NCI-H1092 treated with DMSO at 0.1 percent for 48 hours (cell line): ENCODE measurements at regions not wholly inside any gene's neighbourhood (a gene's known extent, or its start where the extent isn't known, plus 50 kb on each side); places are given as distances from the start of the nearest gene placed in this dataset.

ENCODE experiments used
- DNase-seq: peaks from one replicate; lab custom pipeline; 2025; lab: John Stamatoyannopoulos, UW

DNA sequence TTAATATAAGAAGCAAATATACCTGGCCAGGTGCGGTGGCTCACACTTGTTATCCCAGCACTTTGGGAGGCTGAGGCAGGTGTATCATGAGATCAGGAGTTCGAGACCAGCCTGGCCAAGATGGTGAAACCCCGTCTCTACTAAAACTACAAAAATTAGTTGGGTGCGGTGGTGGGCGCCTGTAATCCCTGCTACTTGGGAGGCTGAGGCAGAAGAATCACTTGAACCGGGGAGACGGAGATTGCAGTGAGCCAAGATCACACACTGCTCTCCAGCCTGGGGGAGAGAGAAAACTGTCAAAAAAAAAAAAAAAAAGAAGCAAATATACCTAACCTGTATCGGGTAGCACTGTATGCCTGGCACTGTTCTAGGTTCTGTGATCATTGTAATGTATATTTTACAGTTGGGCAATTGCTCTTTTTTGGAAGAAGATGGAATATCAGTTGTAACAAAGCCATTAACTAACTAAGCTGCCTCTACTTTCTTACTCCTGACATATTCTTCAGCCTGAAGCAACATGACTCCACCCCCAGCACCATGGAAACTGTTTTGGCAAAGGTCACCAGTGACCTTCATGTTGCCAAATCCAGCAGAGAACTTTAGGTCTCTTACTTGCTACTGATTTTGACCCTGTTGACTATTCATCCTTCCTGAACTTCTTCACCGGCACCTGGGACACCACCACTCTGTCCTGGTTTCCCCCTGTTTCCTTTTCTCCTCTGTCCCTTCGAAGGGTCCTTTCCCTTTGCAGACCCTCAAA, 203.8 kb downstream of the RPLP1 start:
- DNase-seq: no peak

GRCh38 chr15:69657626-69658025, 205.0 kb downstream of the RPLP1 start:
- DNase-seq: no peak

DNA sequence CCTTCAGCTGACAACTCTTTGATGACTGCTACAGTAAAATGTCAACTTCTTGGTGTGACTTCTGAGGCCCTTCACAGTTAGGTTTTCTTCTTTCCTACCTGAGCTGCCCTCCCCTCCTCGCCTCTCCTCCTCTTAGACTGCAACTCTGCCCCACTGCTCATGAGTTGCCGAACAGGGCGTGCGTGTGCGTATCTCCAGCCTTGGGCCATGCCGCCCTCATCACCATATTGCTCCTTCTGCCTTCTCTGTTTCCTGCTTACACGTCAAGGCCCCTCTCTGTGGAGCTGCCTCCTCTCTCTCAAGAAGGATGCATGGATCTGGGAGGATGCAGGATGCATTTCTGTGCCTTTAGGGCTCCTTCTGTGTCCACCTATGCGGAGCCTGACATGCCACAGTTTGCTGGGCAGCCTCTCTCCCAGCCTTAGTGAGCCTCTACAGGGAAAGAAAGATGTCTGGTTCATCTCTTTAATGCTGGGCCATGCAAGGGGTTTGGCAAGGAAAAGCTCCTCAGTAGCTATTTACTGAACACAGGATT, 205.9 kb downstream of the RPLP1 start:
- no peak for DNase-seq

DNA sequence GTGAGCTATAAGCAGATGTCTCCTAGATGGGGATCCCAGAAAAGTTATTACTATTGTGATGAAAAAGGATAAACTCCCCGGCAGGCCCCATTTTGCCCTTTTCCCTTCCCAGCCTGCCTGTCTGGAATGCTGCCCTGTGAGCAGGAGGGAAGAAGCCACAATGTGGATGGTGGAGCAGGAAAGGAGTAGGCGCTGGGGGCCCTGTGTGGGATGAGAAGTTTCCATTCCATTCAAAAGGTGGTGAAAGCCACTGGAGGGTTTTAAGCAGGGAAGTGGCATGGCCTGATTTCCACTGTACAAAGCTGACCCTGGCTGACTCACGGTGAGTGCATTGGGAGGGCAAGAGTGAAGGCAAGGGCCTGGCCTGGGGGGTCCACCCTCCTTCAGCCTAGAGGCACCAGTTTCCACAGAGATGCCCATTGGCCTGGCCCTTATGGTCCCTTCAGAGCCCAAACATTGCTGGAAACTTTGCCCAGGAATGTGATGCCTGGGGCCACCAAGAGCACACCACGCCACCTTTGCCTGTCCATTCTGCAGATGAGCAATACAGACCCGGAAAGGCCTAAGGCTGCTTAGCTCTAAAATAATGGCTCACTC, 206.9 kb downstream of the RPLP1 start:
- DNase-seq: no peak

GRCh38 chr15:69660114-69660513, 207.5 kb downstream of the RPLP1 start:
- no peak for DNase-seq

DNA sequence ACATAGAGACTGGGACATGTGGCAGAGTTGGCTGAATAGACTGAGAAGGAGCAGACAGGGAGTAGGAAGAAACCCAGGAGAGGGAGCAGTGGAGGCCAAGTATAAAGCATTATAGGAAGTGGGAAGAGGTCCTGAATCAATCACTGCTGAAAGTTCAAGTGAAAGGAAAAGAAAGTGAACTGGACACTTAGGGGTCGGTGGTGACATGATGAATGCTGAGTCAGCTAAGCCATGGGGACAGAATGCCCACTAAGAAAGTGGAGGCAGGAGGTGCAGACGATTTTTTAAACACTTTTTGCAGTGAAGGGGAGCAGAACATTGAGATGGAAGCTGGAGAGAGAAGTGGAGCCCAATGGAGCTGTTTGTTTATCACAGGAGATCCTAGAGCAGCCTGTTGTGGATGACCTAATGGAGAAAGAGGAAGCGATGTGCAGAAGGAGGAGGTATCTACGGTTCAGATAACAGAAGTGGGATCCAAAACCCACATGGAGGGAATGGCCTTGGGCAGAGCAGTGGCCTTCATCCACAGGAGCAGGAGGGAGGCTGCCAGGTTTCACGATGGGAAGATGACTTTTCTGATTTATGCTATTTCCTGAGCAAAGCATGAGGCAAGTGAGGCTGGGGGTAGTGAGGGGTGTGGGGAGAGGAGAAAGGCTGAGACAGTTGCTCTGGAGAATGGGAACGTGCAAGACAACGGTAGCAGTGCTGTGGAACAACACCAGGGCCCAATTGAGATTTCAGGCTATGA, 208.2 kb downstream of the RPLP1 start:
- no peak for DNase-seq

DNA sequence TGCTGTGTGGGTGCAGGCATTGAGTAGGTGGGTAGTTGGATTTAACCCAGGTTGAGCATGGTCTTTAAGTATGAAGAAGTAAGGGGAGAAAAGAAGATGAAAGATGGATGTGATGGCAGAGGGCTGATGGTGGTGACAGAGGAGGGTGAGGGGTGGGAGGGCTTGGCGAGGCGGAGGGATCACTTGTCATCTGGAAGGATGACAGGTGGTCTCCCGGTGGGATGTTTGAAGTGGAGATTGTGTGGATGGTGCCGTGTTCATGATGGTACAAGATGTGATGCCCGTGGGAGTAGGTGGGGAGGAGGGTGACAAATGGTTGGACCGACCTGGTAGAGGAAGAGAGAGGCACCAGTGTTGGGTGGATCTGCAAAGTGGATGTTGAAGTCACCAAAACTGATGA, 208.8 kb downstream of the RPLP1 start:
- DNase-seq: no peak

GRCh38 chr15:69661871-69662644, 209.4 kb downstream of the RPLP1 start:
- no peak for DNase-seq

DNA sequence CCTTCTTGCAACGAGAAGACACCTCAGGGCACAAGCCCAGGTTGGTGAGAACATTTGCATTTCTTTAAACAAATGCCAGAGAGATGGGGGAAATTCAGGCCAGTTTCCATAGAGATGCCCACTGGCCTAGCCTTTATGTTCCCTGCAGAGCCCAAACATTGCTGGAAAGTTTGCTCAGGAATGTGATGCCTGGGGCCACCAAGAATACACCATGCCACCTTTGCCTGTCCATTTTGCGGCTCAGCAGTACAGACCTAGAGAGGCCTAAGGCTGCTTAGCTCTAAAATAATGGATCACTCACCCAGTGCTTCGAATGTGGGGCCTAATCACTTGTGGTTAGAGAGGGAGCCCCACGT, 210.0 kb downstream of the RPLP1 start:
- DNase-seq: no peak

DNA sequence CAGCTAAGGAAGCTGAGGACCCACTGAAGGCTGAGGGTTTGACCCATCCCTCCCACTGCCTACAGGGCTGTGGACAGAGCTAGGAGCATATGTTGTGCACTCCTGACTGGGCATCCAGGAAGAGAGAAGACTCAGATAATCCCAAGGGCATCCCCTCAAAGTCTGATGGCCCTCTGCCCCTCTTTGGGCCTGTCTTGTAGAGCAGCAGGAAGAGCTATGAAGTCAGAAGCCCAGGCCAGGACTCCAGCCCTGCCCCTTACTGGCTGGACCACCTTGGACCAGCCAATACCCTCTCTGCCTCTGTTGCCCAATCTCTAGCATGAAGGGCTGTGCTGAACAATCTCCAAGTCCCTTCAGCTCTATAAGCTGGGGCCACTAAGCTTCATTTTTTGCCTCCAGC, 210.8 kb downstream of the RPLP1 start:
- DNase-seq: no peak

- DNase-seq: no peak
These were observed 211.4 kb downstream of the RPLP1 start for GRCh38 chr15:69663982-69664381.

GRCh38 chr15:69664572-69665571, 212.3 kb downstream of the RPLP1 start:
- no peak for DNase-seq

GRCh38 chr15:69665641-69666111, 213.1 kb downstream of the RPLP1 start:
- DNase-seq: no peak

DNA sequence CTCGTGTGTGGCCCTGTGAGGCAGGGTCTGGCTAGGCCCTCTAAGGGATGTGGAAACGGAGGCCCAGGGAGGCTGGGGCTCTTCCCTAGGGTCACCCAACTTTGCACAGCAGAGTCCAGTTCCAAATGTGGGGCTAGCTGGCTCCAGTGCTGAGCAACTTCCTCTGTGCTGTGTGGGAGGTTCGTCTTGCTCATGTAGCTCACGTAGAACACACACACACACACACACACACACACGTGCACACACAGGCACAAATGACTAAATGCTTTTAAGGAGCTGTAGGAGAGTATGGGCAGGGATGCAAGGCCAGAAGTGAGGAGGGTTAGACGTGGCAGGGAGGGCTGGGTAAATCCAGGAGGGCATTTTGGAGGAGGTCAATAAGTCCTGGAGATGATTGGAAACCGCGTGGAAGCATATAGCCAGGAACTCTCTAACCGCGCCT, 213.8 kb downstream of the RPLP1 start:
- DNase-seq: no peak

DNA sequence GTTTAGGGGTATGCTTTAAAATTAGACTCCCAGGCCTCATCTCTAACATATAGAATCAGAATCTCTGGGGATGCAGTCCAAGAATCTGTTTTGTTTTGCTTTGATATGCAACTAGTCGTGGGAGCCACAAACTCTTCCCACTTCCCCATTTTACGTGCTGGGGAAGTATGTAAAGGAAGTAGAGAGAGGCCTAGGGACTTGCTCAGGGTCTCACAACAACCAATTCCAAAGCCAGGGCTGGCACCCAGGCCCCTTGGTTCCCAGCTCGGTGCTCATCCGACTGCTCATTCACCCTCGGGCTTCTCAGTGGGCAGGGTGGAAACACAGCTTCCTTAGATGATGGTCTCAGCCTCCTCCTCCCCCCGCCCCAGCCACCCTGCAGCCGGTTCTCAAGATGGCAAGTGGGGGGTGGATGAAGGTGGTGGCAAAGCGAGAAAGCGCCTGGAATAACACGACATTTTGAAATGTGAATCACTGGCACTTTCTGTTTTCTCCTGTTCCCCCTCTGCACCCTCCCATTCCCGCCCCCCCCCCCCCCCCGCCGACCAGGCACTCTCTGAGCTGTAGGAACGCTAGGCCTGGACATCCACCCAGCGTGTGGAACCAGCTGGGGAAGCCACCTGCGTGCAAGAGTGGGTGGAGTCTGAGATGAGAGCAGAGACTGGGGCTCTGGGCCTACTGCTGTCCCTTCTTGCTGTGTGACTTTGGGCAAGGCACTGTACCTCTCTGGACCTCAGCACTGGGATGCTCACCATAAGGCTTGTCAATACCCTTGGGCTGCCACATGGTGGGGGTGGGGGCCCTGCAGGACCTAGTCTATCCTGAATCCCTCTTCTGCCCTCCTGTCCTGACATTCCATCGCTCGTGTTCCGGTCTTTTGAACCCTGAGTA, 214.5 kb downstream of the RPLP1 start:
- DNase-seq: no peak

DNA sequence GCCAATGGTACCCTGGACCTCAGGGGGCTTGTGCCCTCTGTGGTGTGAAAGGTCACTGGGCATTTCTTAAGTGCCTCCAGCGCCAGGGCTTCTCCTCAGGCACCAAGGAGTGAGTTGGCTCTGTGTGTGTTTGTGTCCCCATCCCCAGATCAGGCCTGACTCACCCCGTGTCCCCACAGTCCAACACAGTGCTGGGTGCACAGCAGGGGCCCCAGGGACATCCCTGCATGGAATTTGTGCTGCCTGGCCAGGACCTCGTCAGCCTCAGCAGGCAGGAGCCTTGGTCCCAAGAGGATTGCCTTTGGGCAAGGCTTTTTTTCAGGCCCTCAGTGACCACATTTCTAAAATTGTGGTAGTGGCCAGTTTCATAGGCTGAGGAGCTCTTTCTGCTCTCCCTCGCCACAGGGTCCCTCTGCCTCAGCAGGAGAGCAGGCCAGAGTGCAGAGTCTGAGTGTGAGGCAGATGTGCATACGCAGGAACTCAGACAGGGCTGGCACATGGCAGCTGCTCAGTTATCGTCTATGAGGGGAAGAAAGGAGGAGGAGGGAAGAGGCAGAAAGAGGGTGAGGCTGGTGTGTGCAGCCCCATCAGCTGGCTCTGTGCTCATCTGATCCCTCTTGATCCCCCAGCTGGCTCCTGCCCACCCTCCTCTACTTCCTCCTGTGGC, 215.6 kb downstream of the RPLP1 start:
- DNase-seq: no peak

- DNase-seq: no peak
These were observed 216.3 kb downstream of the RPLP1 start for GRCh38 chr15:69668963-69669362.

DNA sequence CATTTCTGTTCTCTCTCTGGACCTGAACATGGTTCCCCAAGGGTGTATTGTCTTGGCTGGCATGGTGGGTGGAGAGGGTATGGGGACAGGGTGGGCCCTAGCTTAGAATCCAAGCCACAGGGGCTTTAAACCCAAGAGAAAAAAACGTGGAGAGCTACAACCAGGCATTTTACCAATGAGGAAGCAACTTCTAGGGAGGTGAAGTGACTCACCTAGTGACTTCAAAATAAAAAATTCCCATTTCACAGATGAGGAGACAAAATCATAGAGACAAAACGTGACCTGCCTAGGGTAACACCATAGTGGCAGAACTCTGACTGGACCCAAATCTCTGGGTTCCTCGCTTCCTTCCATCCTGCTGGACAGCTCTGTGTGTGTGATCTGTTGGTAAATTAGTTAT, 216.8 kb downstream of the RPLP1 start:
- no peak for DNase-seq

DNA sequence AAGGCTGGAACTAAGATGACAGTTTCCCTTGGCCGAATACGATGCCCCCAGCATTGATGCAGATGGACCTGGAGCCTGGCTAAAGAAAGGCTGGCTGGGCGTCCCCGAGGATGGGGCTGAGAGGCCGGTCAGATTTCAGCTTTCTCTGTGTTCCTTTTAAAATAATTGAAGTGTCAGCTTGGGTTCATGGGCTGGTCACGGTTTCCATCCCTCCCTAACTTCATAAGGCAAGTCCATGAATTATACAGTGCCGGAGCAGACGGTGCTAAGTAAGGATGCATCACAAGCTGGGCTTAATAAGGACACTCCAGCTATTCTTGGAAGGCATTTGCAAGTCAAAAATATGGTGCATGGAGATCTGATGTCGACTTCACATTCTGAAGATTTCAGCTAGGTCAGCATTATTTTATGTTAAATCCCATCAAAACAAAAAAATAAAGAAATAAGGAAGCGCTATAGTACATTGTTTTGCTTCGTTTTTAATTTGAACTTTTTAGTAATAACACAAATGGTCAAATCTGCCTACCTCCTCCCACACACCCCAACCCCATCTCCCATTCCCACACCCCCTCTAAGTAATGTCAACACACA, 220.8 kb downstream of the RPLP1 start:
- DNase-seq: no peak
